ENCODE measurements at regions not wholly inside any gene's neighbourhood (a gene's known extent, or its start where the extent isn't known, plus 50 kb on each side); places are given as distances from the start of the nearest gene placed in this dataset.

- TF ChIP-seq EZH2 (IDR thresholded peaks at IDR 0.05; ENCODE audit: borderline replicate concordance) (no peak), CTCF (IDR thresholded peaks at IDR 0.05; ENCODE audit: poor library complexity) (no peak), EZH2phosphoT487 (IDR thresholded peaks at IDR 0.05; ENCODE audit: low read depth, severe bottlenecking, unreplicated experiment) (no peak)
- Histone ChIP-seq H2AFZ (no peak overlapping the region), H3K27me3 (no peaks in the 10 kb centered on the region), H3K79me2 (no peaks in the 10 kb centered on the region), H3K4me1 (ENCODE audit: insufficient read depth) (no peaks in the 10 kb centered on the region), H3K9me2 (replicated peaks; ENCODE audit: insufficient read depth) (no peaks in the 10 kb centered on the region), H3K4me3 (no peak overlapping the region), H4K20me1 (ENCODE audit: insufficient read depth, poor library complexity, severe bottlenecking) (no peaks in the 10 kb centered on the region), H3K36me3 (replicated peaks; ENCODE audit: insufficient read depth, low read depth) (no peaks in the 10 kb centered on the region), H3K9me3 (ENCODE audit: low read depth) (no peaks in the 10 kb centered on the region), H3K4me2 (no peak overlapping the region), H3K27ac (no peak overlapping the region)
- no peak for DNase-seq (ENCODE audit: low spot score)
- WGBS (ENCODE audit: low lambda C conversion rate, missing lambda C conversion rate), result 71% methylated on average over 2 of the region's 2 CpGs
Measured at GRCh38 chr6:141110481-141110880, 1022.2 kb upstream of the GJE1 start.

GRCh38 chr6:141107591-141108160, 1025.0 kb upstream of the GJE1 start:
- 57% methylated on average over 1 of the region's 1 CpG for WGBS (ENCODE audit: low lambda C conversion rate, missing lambda C conversion rate)
- no peak overlapping the region for H3K27ac ChIP-seq
- no peak overlapping the region for H2AFZ ChIP-seq
- H3K27me3 ChIP-seq, result no peaks in the 10 kb centered on the region
- no peak overlapping the region for H3K4me2 ChIP-seq
- H3K79me2 ChIP-seq, result no peaks in the 10 kb centered on the region
- DNase-seq (ENCODE audit: low spot score), result no peak
- H3K4me3 ChIP-seq, result no peak overlapping the region
- H3K9me2 ChIP-seq (replicated peaks; ENCODE audit: insufficient read depth), result no peaks in the 10 kb centered on the region
- H3K36me3 ChIP-seq (replicated peaks; ENCODE audit: insufficient read depth, low read depth), result no peaks in the 10 kb centered on the region
- no peaks in the 10 kb centered on the region for H3K4me1 ChIP-seq (ENCODE audit: insufficient read depth)
- no peaks in the 10 kb centered on the region for H4K20me1 ChIP-seq (ENCODE audit: insufficient read depth, poor library complexity, severe bottlenecking)
- H3K9me3 ChIP-seq (ENCODE audit: low read depth), result no peaks in the 10 kb centered on the region
- TF ChIP-seq CTCF (IDR thresholded peaks at IDR 0.05; ENCODE audit: poor library complexity) (no peak), EZH2phosphoT487 (IDR thresholded peaks at IDR 0.05; ENCODE audit: low read depth, severe bottlenecking, unreplicated experiment) (no peak), EZH2 (IDR thresholded peaks at IDR 0.05; ENCODE audit: borderline replicate concordance) (no peak)

GRCh38 chr6:141105481-141105880, 1027.2 kb upstream of the GJE1 start:
- H3K27ac ChIP-seq, result no peak overlapping the region
- no peak overlapping the region for H2AFZ ChIP-seq
- no peaks in the 10 kb centered on the region for H3K9me3 ChIP-seq (ENCODE audit: low read depth)

More at GRCh38 chr6:141105481-141105880, 1027.2 kb upstream of the GJE1 start:
- DNase-seq (ENCODE audit: low spot score), result no peak
- H3K4me3 ChIP-seq, result no peak overlapping the region
- no peaks in the 10 kb centered on the region for H3K4me1 ChIP-seq (ENCODE audit: insufficient read depth)
- H3K9me2 ChIP-seq (replicated peaks; ENCODE audit: insufficient read depth), result no peaks in the 10 kb centered on the region
- no peaks in the 10 kb centered on the region for H3K36me3 ChIP-seq (replicated peaks; ENCODE audit: insufficient read depth, low read depth)
- no peaks in the 10 kb centered on the region for H3K79me2 ChIP-seq
- no peak overlapping the region for H3K4me2 ChIP-seq
- H4K20me1 ChIP-seq (ENCODE audit: insufficient read depth, poor library complexity, severe bottlenecking), result no peaks in the 10 kb centered on the region
- TF ChIP-seq EZH2 (IDR thresholded peaks at IDR 0.05; ENCODE audit: borderline replicate concordance), result no peak
- no peak for TF ChIP-seq EZH2phosphoT487 (IDR thresholded peaks at IDR 0.05; ENCODE audit: low read depth, severe bottlenecking, unreplicated experiment)
- no peak for TF ChIP-seq CTCF (IDR thresholded peaks at IDR 0.05; ENCODE audit: poor library complexity)
- no peaks in the 10 kb centered on the region for H3K27me3 ChIP-seq

Measured in hepatocyte (in vitro differentiated cells).